ENCODE measurements at regions not wholly inside any gene's neighbourhood (a gene's known extent, or its start where the extent isn't known, plus 50 kb on each side); places are given as distances from the start of the nearest gene placed in this dataset.
A peak's percentile ranks its signal among the peaks of the same experiment; 100 is the strongest.

DNA sequence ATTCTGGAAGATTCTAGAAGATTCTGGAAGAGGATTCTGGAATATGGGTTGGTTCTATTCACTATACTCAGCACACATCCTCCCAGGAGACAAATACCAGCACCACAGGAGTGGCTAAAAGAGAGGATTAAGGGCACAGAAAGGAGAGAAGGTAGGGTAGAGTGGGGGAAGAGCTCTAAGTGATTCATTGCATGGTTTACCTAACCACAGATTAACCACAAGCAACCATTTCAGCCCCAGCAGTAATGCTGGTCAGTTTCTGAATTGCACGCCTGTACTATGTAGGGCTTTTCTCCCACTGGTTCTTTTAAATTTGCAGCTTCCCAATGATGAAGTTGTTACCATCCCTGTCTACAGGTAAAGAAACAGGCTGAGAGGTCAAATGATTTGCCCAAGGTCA is 192.7 kb upstream of the PMEPA1 start:
- H3K14ac ChIP-seq (replicated peaks; ENCODE audit: low read depth, low read length): no peak overlapping the region
- no peaks in the 10 kb centered on the region for H3K9me3 ChIP-seq (ENCODE audit: control insufficient read depth, insufficient read depth, low read length)
- no peak overlapping the region for H3K56ac ChIP-seq (ENCODE audit: extremely low read depth, insufficient read depth, low read length)
- dilution Hi-C loops (cut with HindIII; ENCODE audit: low sequenced_read_pairs, unreplicated experiment): no loop called here
- no peaks in the 10 kb centered on the region for H4K20me1 ChIP-seq (ENCODE audit: insufficient read depth, low read length)
- peak; percentile 16 for DNase-seq
- no peak overlapping the region for H4K8ac ChIP-seq (ENCODE audit: low read depth in 2 of 2, low read length in 2 of 2)
- H3K4me2 ChIP-seq (ENCODE audit: low read depth, low read length): no peak overlapping the region
- H2AK5ac ChIP-seq (ENCODE audit: low read depth, low read length): no peak overlapping the region
- no peak overlapping the region for H2BK15ac ChIP-seq (ENCODE audit: low read depth, low read length)
- H2AK9ac ChIP-seq (replicated peaks; ENCODE audit: low read depth, low read length, poor library complexity): no peak overlapping the region
- no TSS peak for BruUV-seq (replicated peaks)
- ChIA-PET POLR2A (ENCODE audit: unreplicated experiment) (no interaction called here), CTCF (no interaction called here)
- no peaks in the 10 kb centered on the region for H3K9me1 ChIP-seq (ENCODE audit: insufficient read depth, low read length)
- H4K91ac ChIP-seq (ENCODE audit: insufficient read depth, low read depth, low read length): no peak overlapping the region
- no peaks in the 10 kb centered on the region for H3K4me1 ChIP-seq (ENCODE audit: control insufficient read depth, insufficient read depth, low read length)
- no peak for ATAC-seq (ENCODE audit: low read depth)
- no peak overlapping the region for H3K18ac ChIP-seq (ENCODE audit: low read depth, low read length)
- H2BK120ac ChIP-seq (ENCODE audit: low read depth, low read length): no peak overlapping the region
- no peak overlapping the region for H3K9ac ChIP-seq (ENCODE audit: low read depth, low read length)
- H3K27ac ChIP-seq (ENCODE audit: insufficient read depth, low read length): no peak overlapping the region
- no peaks in the 10 kb centered on the region for H3K79me1 ChIP-seq (ENCODE audit: low read depth in 1 of 2, low read length in 2 of 2)
- no peak overlapping the region for H3K4me3 ChIP-seq (ENCODE audit: insufficient read depth, low read depth, low read length)
- no peak overlapping the region for H3K4ac ChIP-seq (ENCODE audit: low read depth, low read length)
- H3K36me3 ChIP-seq (ENCODE audit: control insufficient read depth, insufficient read depth, low read length): no peaks in the 10 kb centered on the region
- WGBS, 2 experiments (ENCODE audit: extremely low coverage in 2 of 2, insufficient read length in 1 of 2): no CpG with 5 or more reads among the region's 1 CpG
- TF ChIP-seq FOS (IDR thresholded peaks at IDR 0.05; ENCODE audit: low read depth, low read length) (no peak), MAZ (IDR thresholded peaks at IDR 0.05; ENCODE audit: borderline replicate concordance, low read depth, low read length) (no peak), USF2 (IDR thresholded peaks at IDR 0.05; ENCODE audit: low read depth, low read length) (no peak), MXI1 (IDR thresholded peaks at IDR 0.05; ENCODE audit: borderline replicate concordance, low read depth, low read length) (no peak), RFX5 (IDR thresholded peaks at IDR 0.05; ENCODE audit: low read depth, low read length) (no peak)
- TF ChIP-seq, protein P1, sequence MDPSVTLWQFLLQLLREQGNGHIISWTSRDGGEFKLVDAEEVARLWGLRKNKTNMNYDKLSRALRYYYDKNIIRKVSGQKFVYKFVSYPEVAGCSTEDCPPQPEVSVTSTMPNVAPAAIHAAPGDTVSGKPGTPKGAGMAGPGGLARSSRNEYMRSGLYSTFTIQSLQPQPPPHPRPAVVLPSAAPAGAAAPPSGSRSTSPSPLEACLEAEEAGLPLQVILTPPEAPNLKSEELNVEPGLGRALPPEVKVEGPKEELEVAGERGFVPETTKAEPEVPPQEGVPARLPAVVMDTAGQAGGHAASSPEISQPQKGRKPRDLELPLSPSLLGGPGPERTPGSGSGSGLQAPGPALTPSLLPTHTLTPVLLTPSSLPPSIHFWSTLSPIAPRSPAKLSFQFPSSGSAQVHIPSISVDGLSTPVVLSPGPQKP (IDR thresholded peaks at IDR 0.05; ENCODE audit: borderline replicate concordance, low read depth, low read length): no peak
- no peak overlapping the region for H2BK5ac ChIP-seq (ENCODE audit: low read depth, low read length, poor library complexity, severe bottlenecking)
- no peak overlapping the region for H4K5ac ChIP-seq (ENCODE audit: low read depth, low read length)
- H3K23ac ChIP-seq (ENCODE audit: low read depth, low read length): no peak overlapping the region
- in situ Hi-C loops (cut with MboI; ENCODE audit: low sequenced_read_pairs): no loop called here
- H3K27me3 ChIP-seq (ENCODE audit: control insufficient read depth, insufficient read depth, low read length): peaks cover 9% of the 10 kb centered on the region
- H2AFZ ChIP-seq (replicated peaks; ENCODE audit: low read length, poor library complexity): no peak overlapping the region
- intact Hi-C loops (cut with micrococcal nuclease): no loop called here
- no peak overlapping the region for H2BK20ac ChIP-seq (ENCODE audit: low read depth, low read length)

Data from IMR-90 (cell line).